T-cell (primary cell): ENCODE measurements at regions not wholly inside any gene's neighbourhood (a gene's known extent, or its start where the extent isn't known, plus 50 kb on each side); places are given as distances from the start of the nearest gene placed in this dataset.

Source experiments
- ATAC-seq, 4 experiments: fragments of 200-7000 bp in 3 of 4; fragments of 150-1000 bp in 1 of 4; cut with Tn5 transposase; replicated peaks in 1 of 4; 1 replicate in 3 of 4; 2 replicates in 1 of 4; pipeline ENCODE4 v1.10.0; 2021; ENCODE audit warnings: moderate library complexity in 3 of 4, mild to moderate bottlenecking in 2 of 4, moderate number of reproducible peaks in 1 of 4
- CTCF ChIA-PET, 2 donors: fragments of 300-600 bp; sonication (Branson Sonifier 250); formaldehyde crosslinking; loops; one replicate each; lab custom pipeline; 2022; ENCODE audit warnings: antibody characterized with exemption in 2 of 2; lab: Charles Lee
- POLR2A ChIA-PET, 2 donors: fragments of 300-600 bp; sonication (Branson Sonifier 250); formaldehyde crosslinking; loops; one replicate each; lab custom pipeline; 2022; ENCODE audit warnings: antibody characterized with exemption in 2 of 2; lab: Charles Lee
- DNase-seq, 35 experiments: peaks; one replicate each; pipeline versions ENCODE4 v3.0.0 to v3.0.0-alpha.2; 2013 to 2023
- H3K27ac ChIP-seq: one replicate; pipeline ENCODE4 v1.5.1; 2013; ENCODE audit warnings: low read length
- H3K27me3 ChIP-seq, 2 experiments: replicated peaks in 1 of 2; 1 replicate in 1 of 2; 2 replicates in 1 of 2; pipeline versions ENCODE4 v1.6.1 to v1.7.0; 2013; ENCODE audit warnings: low read length in 1 of 2, mixed read lengths in 1 of 2; ENCODE audit not compliant: control insufficient read depth in 2 of 2, insufficient read depth in 2 of 2; ENCODE audit errors: extremely low read depth in 1 of 2
- H3K36me3 ChIP-seq, 2 donors: 1 replicate in 1 of 2; 2 replicates in 1 of 2; pipeline versions ENCODE4 v1.6.1 to v1.7.0; 2013; ENCODE audit warnings: low read length in 1 of 2; ENCODE audit not compliant: control insufficient read depth in 2 of 2, insufficient read depth in 1 of 2; ENCODE audit errors: extremely low read depth in 1 of 2
- H3K4me1 ChIP-seq, 2 experiments: 1 replicate in 1 of 2; 2 replicates in 1 of 2; pipeline versions ENCODE4 v1.6.1 to v1.7.0; 2013; ENCODE audit warnings: low read length in 2 of 2, mixed read lengths in 1 of 2; ENCODE audit not compliant: insufficient read depth in 2 of 2, control insufficient read depth in 1 of 2; ENCODE audit errors: extremely low read depth in 1 of 2
- H3K4me3 ChIP-seq, 2 donors: 1 replicate in 1 of 2; 2 replicates in 1 of 2; pipeline versions ENCODE4 v1.5.1 to v1.7.0; 2013; ENCODE audit warnings: mild to moderate bottlenecking in 2 of 2, low read length in 1 of 2, moderate library complexity in 1 of 2; ENCODE audit not compliant: control insufficient read depth in 1 of 2; ENCODE audit errors: extremely low read depth in 1 of 2
- H3K9me3 ChIP-seq: 2 replicates; pipeline ENCODE4 v1.7.0; 2013
- H3K27ac Mint-ChIP-seq, 2 donors: one replicate each; pipeline ENCODE4 v1.8.0; 2020 to 2021; ENCODE audit warnings: mild to moderate bottlenecking in 2 of 2, mixed read lengths in 2 of 2
- H3K27me3 Mint-ChIP-seq, 2 donors: one replicate each; pipeline ENCODE4 v1.8.0; 2021 to 2022; ENCODE audit warnings: mixed read lengths in 2 of 2
- H3K36me3 Mint-ChIP-seq: one replicate; pipeline ENCODE4 v1.8.0; 2021; ENCODE audit warnings: mixed read lengths
- H3K4me1 Mint-ChIP-seq, 3 donors: one replicate each; pipeline ENCODE4 v1.8.0; 2020 to 2022; ENCODE audit warnings: mixed read lengths in 3 of 3, mild to moderate bottlenecking in 1 of 3
- H3K4me3 Mint-ChIP-seq, 3 donors: one replicate each; pipeline ENCODE4 v1.8.0; 2020 to 2022; ENCODE audit warnings: mild to moderate bottlenecking in 3 of 3, mixed read lengths in 3 of 3, moderate library complexity in 3 of 3
- H3K9me3 Mint-ChIP-seq, 3 donors: one replicate each; pipeline ENCODE4 v1.8.0; 2020 to 2022; ENCODE audit warnings: mixed read lengths in 3 of 3
- WGBS: methylation state at CpG from one replicate; pipeline ENCODE4 v1.1.5; 2013; ENCODE audit warnings: missing lambda C conversion rate; ENCODE audit not compliant: insufficient coverage; 5-methylcytosine and 5-hydroxymethylcytosine counted together

GRCh38 chr12:66024949-66025348 is 105.6 kb downstream of the LLPH start:
- H3K27ac Mint-ChIP-seq: no peak overlapping the region
- no CpG with 5 or more reads among the region's 1 CpG for WGBS
- no peak for DNase-seq
- no peak overlapping the region for H3K27ac ChIP-seq
- H3K36me3 ChIP-seq: no peaks in the 10 kb centered on the region
- no peaks in the 10 kb centered on the region for H3K9me3 Mint-ChIP-seq
- ATAC-seq: no peak
- H3K27me3 Mint-ChIP-seq: peaks cover 16 to 26% of the 10 kb centered on the region in 2 donors
- H3K4me3 ChIP-seq: no peak overlapping the region
- H3K9me3 ChIP-seq: no peaks in the 10 kb centered on the region
- ChIA-PET CTCF (no interaction called here), POLR2A (no interaction called here)
- H3K4me1 Mint-ChIP-seq: no peaks in the 10 kb centered on the region
- H3K4me3 Mint-ChIP-seq: no peak overlapping the region
- no peaks in the 10 kb centered on the region for H3K36me3 Mint-ChIP-seq
- H3K27me3 ChIP-seq: peaks cover 0 to 4% of the 10 kb centered on the region in 2 experiments
- no peaks in the 10 kb centered on the region for H3K4me1 ChIP-seq

- no peak for DNase-seq
- H3K9me3 ChIP-seq: no peaks in the 10 kb centered on the region
- peaks cover 0 to 4% of the 10 kb centered on the region in 2 experiments for H3K27me3 ChIP-seq
- ATAC-seq: no peak
- H3K4me1 ChIP-seq: no peaks in the 10 kb centered on the region
- no peak overlapping the region for H3K4me3 ChIP-seq
- H3K36me3 Mint-ChIP-seq: no peaks in the 10 kb centered on the region
- no peak overlapping the region for H3K27ac Mint-ChIP-seq
- no peak overlapping the region for H3K4me3 Mint-ChIP-seq
- H3K4me1 Mint-ChIP-seq: no peaks in the 10 kb centered on the region
- no peak overlapping the region for H3K27ac ChIP-seq
- POLR2A ChIA-PET: no interaction called here
- CTCF ChIA-PET: no interaction called here
- peaks cover 22 to 27% of the 10 kb centered on the region in 2 donors for H3K27me3 Mint-ChIP-seq
- WGBS: no CpG with 5 or more reads among the region's 12 CpGs
- no peaks in the 10 kb centered on the region for H3K9me3 Mint-ChIP-seq
- no peaks in the 10 kb centered on the region for H3K36me3 ChIP-seq
Observed at GRCh38 chr12:66020481-66020880, 110.1 kb downstream of the LLPH start.

GRCh38 chr12:66017736-66018135 is 112.8 kb downstream of the LLPH start:
- no peaks in the 10 kb centered on the region for H3K4me1 ChIP-seq
- Mint-ChIP-seq H3K4me3 (no peak overlapping the region), H3K9me3 (no peaks in the 10 kb centered on the region), H3K4me1 (no peaks in the 10 kb centered on the region), H3K27ac (no peak overlapping the region), H3K27me3 (peaks cover 18 to 24% of the 10 kb centered on the region in 2 donors), H3K36me3 (no peaks in the 10 kb centered on the region)
- ChIA-PET POLR2A (no interaction called here), CTCF (no interaction called here)
- H3K36me3 ChIP-seq: no peaks in the 10 kb centered on the region
- no CpG with 5 or more reads among the region's 2 CpGs for WGBS
- H3K9me3 ChIP-seq: no peaks in the 10 kb centered on the region
- H3K4me3 ChIP-seq: no peak overlapping the region
- ATAC-seq (no peak), DNase-seq (no peak)
- peaks cover 0 to 4% of the 10 kb centered on the region in 2 experiments for H3K27me3 ChIP-seq
- no peak overlapping the region for H3K27ac ChIP-seq
